H1 (cell line): ENCODE measurements at regions not wholly inside any gene's neighbourhood (a gene's known extent, or its start where the extent isn't known, plus 50 kb on each side); places are given as distances from the start of the nearest gene placed in this dataset.

Experiments
- EGR1 ChIP-seq: IDR thresholded peaks from 2 replicates; pipeline ENCODE4 v1.6.1; 2011; ENCODE audit warnings: low read depth, low read length, borderline replicate concordance
- POLR2AphosphoS5 ChIP-seq: IDR thresholded peaks from 2 replicates; pipeline ENCODE4 v1.6.1; 2011; ENCODE audit warnings: low read depth, low read length
- SP1 ChIP-seq: IDR thresholded peaks from 2 replicates; pipeline ENCODE4 v1.6.1; 2011; ENCODE audit warnings: low read depth, low read length

DNA sequence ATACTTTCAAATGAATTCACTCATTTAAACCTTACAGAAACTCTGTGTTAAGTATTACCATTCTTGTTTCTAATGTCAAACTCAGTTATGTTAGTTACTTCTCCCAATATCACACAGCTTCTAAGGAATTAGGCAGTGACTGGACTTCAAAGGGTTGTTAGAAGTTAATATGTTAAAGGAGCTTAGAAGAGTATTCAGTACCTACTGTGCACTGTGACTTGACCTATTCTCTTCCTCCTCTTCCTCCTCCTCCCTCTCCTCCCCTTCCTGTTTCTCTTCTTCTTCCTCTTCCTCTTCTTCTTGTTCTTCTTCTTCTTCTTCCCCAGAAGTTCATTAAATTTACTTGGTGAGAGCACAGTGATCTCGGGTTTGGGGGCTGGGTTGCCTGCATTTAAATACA, 325.6 kb upstream of the SLC35B3 start:
- TF ChIP-seq POLR2AphosphoS5 (no peak), EGR1 (no peak), SP1 (no peak)
